Endothelial cell (in vitro differentiated cells): ENCODE measurements at regions not wholly inside any gene's neighbourhood (a gene's known extent, or its start where the extent isn't known, plus 50 kb on each side); places are given as distances from the start of the nearest gene placed in this dataset.

ENCODE experiments used
- DNase-seq: peaks from one replicate; pipeline ENCODE4 v3.0.0; 2021; ENCODE audit warnings: low spot score
- H3K27ac Mint-ChIP-seq: one replicate; pipeline ENCODE4 v1.8.0; 2021; ENCODE audit warnings: mixed read lengths, inconsistent platforms; ENCODE audit not compliant: unreplicated experiment
- H3K27me3 Mint-ChIP-seq: one replicate; pipeline ENCODE4 v1.8.0; 2021; ENCODE audit warnings: mild to moderate bottlenecking, moderate library complexity, mixed read lengths, inconsistent platforms; ENCODE audit not compliant: unreplicated experiment
- H3K36me3 Mint-ChIP-seq: one replicate; pipeline ENCODE4 v1.8.0; 2021; ENCODE audit warnings: mild to moderate bottlenecking, low read depth, mixed read lengths, inconsistent platforms; ENCODE audit not compliant: unreplicated experiment
- H3K4me1 Mint-ChIP-seq: one replicate; pipeline ENCODE4 v1.8.0; 2021; ENCODE audit warnings: mild to moderate bottlenecking, mixed read lengths, inconsistent platforms; ENCODE audit not compliant: unreplicated experiment
- H3K4me3 Mint-ChIP-seq: one replicate; pipeline ENCODE4 v1.8.0; 2021; ENCODE audit warnings: mild to moderate bottlenecking, mixed read lengths, inconsistent platforms; ENCODE audit not compliant: unreplicated experiment
- H3K9me3 Mint-ChIP-seq: one replicate; pipeline ENCODE4 v1.8.0; 2021; ENCODE audit warnings: mixed read lengths, inconsistent platforms; ENCODE audit not compliant: unreplicated experiment
- CTCF ChIP-seq: fragments of 200-600 bp; sonication (generic); IDR thresholded peaks from one replicate; pipeline ENCODE4 v1.5.0; 2021; ENCODE audit warnings: antibody characterized with exemption; ENCODE audit not compliant: unreplicated experiment

GRCh38 chr15:98556321-98556720 lies 92.0 kb upstream of the IGF1R start:
- H3K4me1 Mint-ChIP-seq: no peaks in the 10 kb centered on the region
- H3K36me3 Mint-ChIP-seq: no peaks in the 10 kb centered on the region
- no peak overlapping the region for H3K27ac Mint-ChIP-seq
- no peaks in the 10 kb centered on the region for H3K9me3 Mint-ChIP-seq
- peaks cover 5% of the 10 kb centered on the region for H3K27me3 Mint-ChIP-seq
- no peak overlapping the region for H3K4me3 Mint-ChIP-seq
- TF ChIP-seq CTCF: no peak
- DNase-seq: no peak

- Mint-ChIP-seq H3K4me1 (no peaks in the 10 kb centered on the region), H3K27ac (no peak overlapping the region), H3K36me3 (no peaks in the 10 kb centered on the region), H3K4me3 (no peak overlapping the region), H3K9me3 (no peaks in the 10 kb centered on the region), H3K27me3 (peaks cover 3% of the 10 kb centered on the region)
- no peak for DNase-seq
- TF ChIP-seq CTCF: no peak
Measured at GRCh38 chr15:98560338-98560737, 88.0 kb upstream of the IGF1R start.

- H3K4me1 Mint-ChIP-seq: no peaks in the 10 kb centered on the region
- TF ChIP-seq CTCF: no peak
- no peak overlapping the region for H3K27ac Mint-ChIP-seq
- H3K36me3 Mint-ChIP-seq: no peaks in the 10 kb centered on the region
- no peak for DNase-seq
- no peaks in the 10 kb centered on the region for H3K9me3 Mint-ChIP-seq
- peaks cover 3% of the 10 kb centered on the region for H3K27me3 Mint-ChIP-seq
- no peak overlapping the region for H3K4me3 Mint-ChIP-seq
Measured at GRCh38 chr15:98561169-98561941, 87.0 kb upstream of the IGF1R start.

GRCh38 chr15:98562331-98562937 lies 85.9 kb upstream of the IGF1R start:
- Mint-ChIP-seq H3K9me3 (no peaks in the 10 kb centered on the region), H3K27ac (no peak overlapping the region), H3K4me3 (no peak overlapping the region), H3K27me3 (peaks cover 3% of the 10 kb centered on the region), H3K4me1 (no peaks in the 10 kb centered on the region), H3K36me3 (no peaks in the 10 kb centered on the region)
- DNase-seq: no peak
- no peak for TF ChIP-seq CTCF

GRCh38 chr15:98565566-98565965 lies 82.8 kb upstream of the IGF1R start:
- no peaks in the 10 kb centered on the region for H3K4me1 Mint-ChIP-seq
- H3K9me3 Mint-ChIP-seq: no peaks in the 10 kb centered on the region
- no peak overlapping the region for H3K4me3 Mint-ChIP-seq
- H3K36me3 Mint-ChIP-seq: no peaks in the 10 kb centered on the region
- no peak overlapping the region for H3K27ac Mint-ChIP-seq
- peaks cover under 1% of the 10 kb centered on the region for H3K27me3 Mint-ChIP-seq
- no peak for DNase-seq
- no peak for TF ChIP-seq CTCF
